ENCODE measurements at regions not wholly inside any gene's neighbourhood (a gene's known extent, or its start where the extent isn't known, plus 50 kb on each side); places are given as distances from the start of the nearest gene placed in this dataset.

GRCh38 chr2:15765211-15765610, 173.5 kb downstream of the DDX1 start:
- no peak overlapping the region for H4K91ac ChIP-seq (replicated peaks; ENCODE audit: insufficient read length, low read length)
- H3K4ac ChIP-seq (replicated peaks; ENCODE audit: insufficient read length, low read depth, low read length) = no peak overlapping the region
- H3K9me3 ChIP-seq (ENCODE audit: insufficient read depth in 2 of 2, low read depth in 1 of 2, low read length in 1 of 2) = no peaks in the 10 kb centered on the region
- no peak overlapping the region for H2AFZ ChIP-seq (ENCODE audit: low read length)
- ChIA-PET CTCF (ENCODE audit: partially characterized antibody) (interaction anchor here (1.0 to 1.6 kb wide), 2 partner anchors 18 to 339 kb away, joined by 3 to 4 read pairs; no protein-coding TSS in a partner anchor), POLR2A (ENCODE audit: partially characterized antibody) (interaction anchor here (1.1 kb wide), 1 partner anchor 17 kb away, joined by 3 read pairs; no protein-coding TSS in a partner anchor)
- no peaks in the 10 kb centered on the region for H3K36me3 ChIP-seq (ENCODE audit: control insufficient read depth in 2 of 4, insufficient read depth in 4 of 4, low read length in 3 of 4)
- no peak overlapping the region for H3K4me2 ChIP-seq (ENCODE audit: insufficient read depth in 1 of 2, low read depth in 2 of 2, low read length in 2 of 2)
- no peak overlapping the region for H3K9ac ChIP-seq (replicated peaks in 1 of 4; ENCODE audit: extremely low read depth in 1 of 4, low read depth in 3 of 4, low read length in 3 of 4)
- no peak overlapping the region for H2BK5ac ChIP-seq (ENCODE audit: low read depth, low read length)
- DNase-seq (ENCODE audit: low read depth in 1 of 2, low spot score in 2 of 2) = no peak
- H3K27ac ChIP-seq (ENCODE audit: low read depth, low read length) = no peak overlapping the region
- H3K27me3 ChIP-seq (replicated peaks in 1 of 4; ENCODE audit: control insufficient read depth in 3 of 4, extremely low read depth in 1 of 4, insufficient read depth in 3 of 4, low read length in 3 of 4) = no peaks in the 10 kb centered on the region
- H2AK5ac ChIP-seq (ENCODE audit: low read depth, low read length) = no peak overlapping the region
- no peaks in the 10 kb centered on the region for H4K20me1 ChIP-seq (replicated peaks in 1 of 2; ENCODE audit: control insufficient read depth in 1 of 2, insufficient read depth in 2 of 2, low read length in 2 of 2)
- H2BK20ac ChIP-seq (ENCODE audit: low read length) = no peak overlapping the region
- H3K18ac ChIP-seq (ENCODE audit: extremely low read depth, low read length) = no peak overlapping the region
- H3K4me3 ChIP-seq (ENCODE audit: extremely low read depth in 1 of 4, insufficient read depth in 2 of 4, low read depth in 3 of 4, low read length in 4 of 4) = no peak overlapping the region
- no peak overlapping the region for H2BK12ac ChIP-seq (ENCODE audit: low read depth, low read length)
- WGBS, 2 experiments (ENCODE audit: extremely low coverage in 1 of 2, insufficient coverage in 1 of 2, insufficient read length in 1 of 2, insufficient replicate concordance in 2 of 2, low coverage in 1 of 2, low lambda C conversion rate in 2 of 2, missing lambda C conversion rate in 1 of 2) = 85% methylated on average over 5 of the region's 5 CpGs; no CpG with 5 or more reads in 1 of the 2 experiments
- no peak overlapping the region for H2BK120ac ChIP-seq (replicated peaks; ENCODE audit: low read depth, low read length)
- H4K8ac ChIP-seq (ENCODE audit: extremely low read depth, insufficient read depth, low read length) = no peak overlapping the region
- no peak for FAIRE-seq
- H3K14ac ChIP-seq (ENCODE audit: insufficient read length) = no peak overlapping the region
- H4K5ac ChIP-seq (ENCODE audit: insufficient read length, low read depth, low read length) = no peak overlapping the region
- peaks cover 0 to 10% (median 1%) of the 10 kb centered on the region in 4 experiments; a peak in 3 of 7 replicates for H3K4me1 ChIP-seq (replicated peaks in 1 of 4; ENCODE audit: control insufficient read depth in 3 of 4, insufficient read depth in 4 of 4, low read length in 3 of 4)
- H3K79me2 ChIP-seq (ENCODE audit: control insufficient read depth in 1 of 2, insufficient read depth in 2 of 2, low read length in 2 of 2) = no peaks in the 10 kb centered on the region
- no peak overlapping the region for H2BK15ac ChIP-seq (ENCODE audit: low read length)
- H3K56ac ChIP-seq (replicated peaks; ENCODE audit: insufficient read length, low read depth, low read length) = no peak overlapping the region
- H3K23ac ChIP-seq (ENCODE audit: insufficient read length) = no peak overlapping the region
- no peaks in the 10 kb centered on the region for H3K79me1 ChIP-seq (ENCODE audit: low read depth, low read length)
- no peaks in the 10 kb centered on the region for H3K23me2 ChIP-seq (ENCODE audit: low read depth, low read length)
- no peak for TF ChIP-seq SP4 (IDR thresholded peaks at IDR 0.05; ENCODE audit: low read length)
- TF ChIP-seq RAD21 (IDR thresholded peaks at IDR 0.05 in 1 of 2, conservative IDR thresholded peaks at IDR 0.05 in 1 of 2; ENCODE audit: low read depth in 2 of 2, low read length in 2 of 2) = no peak
- no peak for TF ChIP-seq SIN3A (conservative IDR thresholded peaks at IDR 0.05 in 1 of 2, IDR thresholded peaks at IDR 0.05 in 1 of 2; ENCODE audit: low read depth in 1 of 2, low read length in 2 of 2)
- no peak for TF ChIP-seq POLR2AphosphoS5 (IDR thresholded peaks at IDR 0.05; ENCODE audit: low read depth, low read length)
- TF ChIP-seq SAP30 (IDR thresholded peaks at IDR 0.05; ENCODE audit: insufficient read depth, insufficient replicate concordance, low read length) = no peak
- TF ChIP-seq HDAC2 (IDR thresholded peaks at IDR 0.05; ENCODE audit: borderline replicate concordance in 1 of 2, low read depth in 2 of 2, low read length in 2 of 2) = no peak
- TF ChIP-seq SP2 (IDR thresholded peaks at IDR 0.05; ENCODE audit: low read length) = no peak
- TF ChIP-seq JUN (IDR thresholded peaks at IDR 0.05; ENCODE audit: low read depth, low read length) = no peak
- TF ChIP-seq, protein P1, sequence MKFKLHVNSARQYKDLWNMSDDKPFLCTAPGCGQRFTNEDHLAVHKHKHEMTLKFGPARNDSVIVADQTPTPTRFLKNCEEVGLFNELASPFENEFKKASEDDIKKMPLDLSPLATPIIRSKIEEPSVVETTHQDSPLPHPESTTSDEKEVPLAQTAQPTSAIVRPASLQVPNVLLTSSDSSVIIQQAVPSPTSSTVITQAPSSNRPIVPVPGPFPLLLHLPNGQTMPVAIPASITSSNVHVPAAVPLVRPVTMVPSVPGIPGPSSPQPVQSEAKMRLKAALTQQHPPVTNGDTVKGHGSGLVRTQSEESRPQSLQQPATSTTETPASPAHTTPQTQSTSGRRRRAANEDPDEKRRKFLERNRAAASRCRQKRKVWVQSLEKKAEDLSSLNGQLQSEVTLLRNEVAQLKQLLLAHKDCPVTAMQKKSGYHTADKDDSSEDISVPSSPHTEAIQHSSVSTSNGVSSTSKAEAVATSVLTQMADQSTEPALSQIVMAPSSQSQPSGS (IDR thresholded peaks at IDR 0.05; ENCODE audit: low read length) = no peak
- TF ChIP-seq KDM4A (IDR thresholded peaks at IDR 0.05; ENCODE audit: low read depth, low read length, severe bottlenecking) = no peak
- no peak for TF ChIP-seq RNF2 (IDR thresholded peaks at IDR 0.05; ENCODE audit: borderline replicate concordance, low read depth, low read length, missing control alignments, poor library complexity, severe bottlenecking)
